Loucy (cell line): ENCODE measurements at regions not wholly inside any gene's neighbourhood (a gene's known extent, or its start where the extent isn't known, plus 50 kb on each side); places are given as distances from the start of the nearest gene placed in this dataset.
"Not testable (repeated sequence)": the region's sequence is repeated elsewhere in the genome, so short reads cannot be mapped to it uniquely, and the experiment has no call there.

Experiments used
- H2AFZ ChIP-seq: fragments of 200-600 bp; sonication (generic); 2 replicates; pipeline ENCODE4 v1.6.0; 2016; ENCODE audit warnings: antibody characterized with exemption, mild to moderate bottlenecking, low read length, moderate library complexity
- H3F3A ChIP-seq: fragments of 200-600 bp; 2 replicates; pipeline ENCODE4 v1.6.0; 2016; ENCODE audit warnings: antibody characterized with exemption, low read depth, mild to moderate bottlenecking
- H3K27me3 ChIP-seq: fragments of 200-600 bp; sonication (generic); 2 replicates; pipeline ENCODE4 v1.6.1; 2014; ENCODE audit warnings: low read length, mild to moderate bottlenecking; ENCODE audit not compliant: insufficient read depth, poor library complexity, severe bottlenecking
- H3K36me3 ChIP-seq: fragments of 200-600 bp; sonication (generic); 2 replicates; pipeline ENCODE4 v1.6.1; 2016; ENCODE audit warnings: low read length; ENCODE audit not compliant: insufficient read depth
- H3K4me1 ChIP-seq: fragments of 200-600 bp; sonication (generic); 2 replicates; pipeline ENCODE4 v1.5.1; 2014; ENCODE audit warnings: low read length, mild to moderate bottlenecking; ENCODE audit not compliant: insufficient read depth, poor library complexity, severe bottlenecking
- H3K4me2 ChIP-seq: fragments of 200-600 bp; sonication (generic); 2 replicates; pipeline ENCODE4 v1.6.0; 2014; ENCODE audit warnings: antibody characterized with exemption, low read length, low read depth, mild to moderate bottlenecking; ENCODE audit not compliant: poor library complexity, severe bottlenecking
- H3K4me3 ChIP-seq: fragments of 200-600 bp; sonication (generic); 2 replicates; pipeline ENCODE4 v1.5.1; 2014; ENCODE audit warnings: low read length, mild to moderate bottlenecking, mixed read lengths; ENCODE audit not compliant: poor library complexity, severe bottlenecking
- H3K79me2 ChIP-seq: fragments of 200-600 bp; sonication (generic); 2 replicates; pipeline ENCODE4 v1.6.1; 2014; ENCODE audit warnings: low read length; ENCODE audit not compliant: insufficient read depth
- H3K9ac ChIP-seq: fragments of 200-600 bp; sonication (generic); 2 replicates; pipeline ENCODE4 v1.6.0; 2014; ENCODE audit warnings: mild to moderate bottlenecking, low read depth, low read length, moderate library complexity; ENCODE audit not compliant: poor library complexity, severe bottlenecking
- H3K9me2 ChIP-seq: fragments of 200-600 bp; sonication (generic); replicated peaks from 2 replicates; pipeline ENCODE4 v1.6.1; 2016; ENCODE audit warnings: low read depth, low read length, mixed read lengths
- H3K9me3 ChIP-seq: fragments of 200-600 bp; sonication (generic); 2 replicates; pipeline ENCODE4 v1.6.1; 2014; ENCODE audit warnings: mild to moderate bottlenecking, antibody characterized with exemption, low read length, low read depth; ENCODE audit not compliant: insufficient read depth
- H4K20me1 ChIP-seq: fragments of 200-600 bp; sonication (generic); 2 replicates; pipeline ENCODE4 v1.6.0; 2014; ENCODE audit warnings: antibody characterized with exemption, low read length, mild to moderate bottlenecking; ENCODE audit not compliant: insufficient read depth, poor library complexity, severe bottlenecking
- EZH2phosphoT487 ChIP-seq: fragments of 200-600 bp; IDR thresholded peaks from 2 replicates; pipeline ENCODE4 v1.6.1; 2018; ENCODE audit warnings: antibody characterized with exemption, mild to moderate bottlenecking, moderate library complexity, borderline replicate concordance
- TF ChIP-seq, protein P1 (sequence below): fragments of 200-600 bp; sonication (generic); conservative IDR thresholded peaks from 2 replicates; pipeline ENCODE4 v1.5.1; 2014; ENCODE audit warnings: mild to moderate bottlenecking, antibody characterized with exemption, low read length

DNA sequence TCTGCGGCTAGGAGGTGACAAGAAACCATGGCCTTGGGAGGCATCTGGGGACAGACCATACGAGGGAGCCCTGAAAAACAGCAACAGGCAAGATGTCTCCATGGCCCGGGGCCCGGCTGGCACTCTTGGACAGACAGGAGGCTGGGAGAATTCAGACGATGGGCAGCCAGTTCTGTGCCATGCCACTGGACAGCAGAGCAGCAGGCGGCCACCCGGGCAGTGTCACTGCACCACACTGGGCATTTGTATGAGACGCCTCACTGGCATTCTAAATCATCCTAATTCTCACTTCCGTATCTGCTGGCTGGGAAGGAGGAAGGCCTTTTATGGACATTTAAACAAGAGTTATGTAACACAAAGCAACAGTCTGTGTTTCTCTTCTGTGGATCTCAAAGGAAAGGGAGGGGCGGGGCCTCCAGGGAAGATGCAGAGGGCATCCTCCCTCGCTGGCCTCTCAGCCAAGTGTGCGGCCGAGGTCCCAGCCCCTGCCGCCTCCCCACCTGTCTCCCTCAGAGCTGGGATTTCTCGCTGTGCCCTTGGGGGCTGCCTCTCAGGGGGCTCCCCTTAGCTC, 350.3 kb downstream of the SHANK2 start:
- Histone ChIP-seq H2AFZ (no peak overlapping the region), H3K9me3 (peaks cover 4% of the 10 kb centered on the region; the same call in 1 of the 2 replicates), H3K4me1 (no peaks in the 10 kb centered on the region), H3K9ac (no peak overlapping the region), H3F3A (no peaks in the 10 kb centered on the region), H3K9me2 (no peaks in the 10 kb centered on the region), H4K20me1 (no peaks in the 10 kb centered on the region), H3K4me3 (no peak overlapping the region), H3K79me2 (no peaks in the 10 kb centered on the region), H3K4me2 (no peak overlapping the region), H3K27me3 (no peaks in the 10 kb centered on the region), H3K36me3 (no peaks in the 10 kb centered on the region)
- TF ChIP-seq, protein P1, sequence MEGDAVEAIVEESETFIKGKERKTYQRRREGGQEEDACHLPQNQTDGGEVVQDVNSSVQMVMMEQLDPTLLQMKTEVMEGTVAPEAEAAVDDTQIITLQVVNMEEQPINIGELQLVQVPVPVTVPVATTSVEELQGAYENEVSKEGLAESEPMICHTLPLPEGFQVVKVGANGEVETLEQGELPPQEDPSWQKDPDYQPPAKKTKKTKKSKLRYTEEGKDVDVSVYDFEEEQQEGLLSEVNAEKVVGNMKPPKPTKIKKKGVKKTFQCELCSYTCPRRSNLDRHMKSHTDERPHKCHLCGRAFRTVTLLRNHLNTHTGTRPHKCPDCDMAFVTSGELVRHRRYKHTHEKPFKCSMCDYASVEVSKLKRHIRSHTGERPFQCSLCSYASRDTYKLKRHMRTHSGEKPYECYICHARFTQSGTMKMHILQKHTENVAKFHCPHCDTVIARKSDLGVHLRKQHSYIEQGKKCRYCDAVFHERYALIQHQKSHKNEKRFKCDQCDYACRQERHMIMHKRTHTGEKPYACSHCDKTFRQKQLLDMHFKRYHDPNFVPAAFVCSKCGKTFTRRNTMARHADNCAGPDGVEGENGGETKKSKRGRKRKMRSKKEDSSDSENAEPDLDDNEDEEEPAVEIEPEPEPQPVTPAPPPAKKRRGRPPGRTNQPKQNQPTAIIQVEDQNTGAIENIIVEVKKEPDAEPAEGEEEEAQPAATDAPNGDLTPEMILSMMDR, result no peak
- TF ChIP-seq EZH2phosphoT487, result no peak

DNA sequence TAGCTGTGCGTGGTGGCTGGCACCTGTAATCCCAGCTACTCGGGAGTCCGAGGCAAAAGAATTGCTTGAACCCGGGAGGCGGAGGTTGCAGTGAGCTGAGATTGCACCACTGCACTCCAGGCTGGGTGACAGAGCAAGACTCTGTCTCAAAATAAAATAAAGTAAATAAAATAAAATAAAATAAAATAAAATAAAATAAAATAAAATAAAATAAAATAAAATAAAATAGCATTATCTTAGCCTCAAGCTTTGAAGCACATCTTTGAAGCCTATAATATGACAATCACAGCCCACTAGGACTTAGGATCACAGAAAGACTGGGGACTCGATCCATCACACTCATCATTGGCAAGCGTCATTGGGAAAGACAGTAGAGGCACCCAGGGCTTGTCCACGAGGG, 349.1 kb downstream of the SHANK2 start:
- not testable (repeated sequence) for H3K27me3 ChIP-seq, H3K4me3 ChIP-seq, H3K4me1 ChIP-seq, H3K4me2 ChIP-seq, H3F3A ChIP-seq, H3K9ac ChIP-seq, H3K36me3 ChIP-seq, H4K20me1 ChIP-seq, H3K9me2 ChIP-seq, H3K79me2 ChIP-seq, H2AFZ ChIP-seq, H3K9me3 ChIP-seq

DNA sequence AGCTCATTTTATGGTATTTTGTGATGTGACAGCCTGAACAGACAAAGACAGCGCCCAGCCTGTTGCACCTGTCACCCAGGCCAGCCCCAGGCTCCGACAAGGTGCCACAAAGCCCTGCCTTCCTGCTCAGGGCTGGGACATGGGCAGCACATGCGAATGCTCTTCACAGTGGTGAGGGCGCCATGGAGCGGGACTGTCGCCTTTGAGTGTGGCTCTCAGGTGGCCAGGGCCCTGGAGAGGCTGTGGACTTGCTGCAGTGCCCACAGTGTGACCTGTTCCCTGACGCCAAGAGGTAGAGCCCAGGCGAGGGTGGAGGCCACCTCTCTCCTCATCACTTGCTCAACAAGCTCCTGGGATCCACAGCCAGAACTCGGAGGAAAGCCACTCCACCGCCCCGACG, 346.3 kb downstream of the SHANK2 start:
- Histone ChIP-seq H3K9ac (no peak overlapping the region), H3K27me3 (no peaks in the 10 kb centered on the region), H3K4me1 (no peaks in the 10 kb centered on the region), H3K9me3 (no peaks in the 10 kb centered on the region; the same call in 1 of the 2 replicates), H3K9me2 (no peaks in the 10 kb centered on the region), H2AFZ (no peak overlapping the region), H3K36me3 (no peaks in the 10 kb centered on the region), H4K20me1 (no peaks in the 10 kb centered on the region), H3K4me3 (no peak overlapping the region), H3K4me2 (no peak overlapping the region), H3K79me2 (no peaks in the 10 kb centered on the region), H3F3A (no peaks in the 10 kb centered on the region)
- no peak for TF ChIP-seq EZH2phosphoT487
- TF ChIP-seq, protein P1, result no peak

DNA sequence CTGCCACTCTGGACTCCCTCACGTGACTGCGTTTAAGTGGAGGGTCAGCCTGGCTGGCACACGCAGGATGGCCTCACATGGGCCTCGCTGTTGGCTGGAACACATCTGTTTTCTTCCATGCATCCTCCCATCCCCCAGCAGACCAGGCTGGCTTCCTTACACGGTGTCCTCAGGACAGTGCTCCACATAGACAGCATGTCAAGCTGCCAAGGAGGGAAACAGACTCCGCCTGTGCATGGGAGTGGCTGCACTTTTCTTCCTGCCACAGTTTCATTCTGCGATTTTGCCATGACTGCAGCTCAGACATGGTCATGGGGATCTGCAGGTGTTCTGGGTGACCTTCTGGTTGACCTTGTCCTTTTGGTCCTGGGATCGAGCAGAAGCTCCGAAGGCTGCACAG, 344.2 kb downstream of the SHANK2 start:
- no peaks in the 10 kb centered on the region for H3K36me3 ChIP-seq
- H2AFZ ChIP-seq, result no peak overlapping the region
- H3K4me1 ChIP-seq, result no peaks in the 10 kb centered on the region
- no peak overlapping the region for H3K4me2 ChIP-seq
- no peaks in the 10 kb centered on the region for H3K79me2 ChIP-seq
- TF ChIP-seq, protein P1, result no peak
- TF ChIP-seq EZH2phosphoT487, result no peak
- H3K4me3 ChIP-seq, result no peak overlapping the region
- H3F3A ChIP-seq, result no peaks in the 10 kb centered on the region
- no peaks in the 10 kb centered on the region for H3K27me3 ChIP-seq
- H4K20me1 ChIP-seq, result no peaks in the 10 kb centered on the region
- H3K9me3 ChIP-seq, result no peaks in the 10 kb centered on the region; the same call in 1 of the 2 replicates
- no peak overlapping the region for H3K9ac ChIP-seq
- H3K9me2 ChIP-seq, result no peaks in the 10 kb centered on the region
